Superior temporal gyrus (tissue), 1 donor: ENCODE measurements at regions not wholly inside any gene's neighbourhood (a gene's known extent, or its start where the extent isn't known, plus 50 kb on each side); places are given as distances from the start of the nearest gene placed in this dataset.
A peak's percentile ranks its signal among the peaks of the same experiment; 100 is the strongest.

Experiments
- DNase-seq: peaks from one replicate; pipeline ENCODE4 v3.0.0-alpha.2; 2016; ENCODE audit errors: extremely low spot score

- DNase-seq = no peak
These were observed 74.9 kb downstream of the MIAT start for GRCh38 chr22:26732284-26732683.

DNA sequence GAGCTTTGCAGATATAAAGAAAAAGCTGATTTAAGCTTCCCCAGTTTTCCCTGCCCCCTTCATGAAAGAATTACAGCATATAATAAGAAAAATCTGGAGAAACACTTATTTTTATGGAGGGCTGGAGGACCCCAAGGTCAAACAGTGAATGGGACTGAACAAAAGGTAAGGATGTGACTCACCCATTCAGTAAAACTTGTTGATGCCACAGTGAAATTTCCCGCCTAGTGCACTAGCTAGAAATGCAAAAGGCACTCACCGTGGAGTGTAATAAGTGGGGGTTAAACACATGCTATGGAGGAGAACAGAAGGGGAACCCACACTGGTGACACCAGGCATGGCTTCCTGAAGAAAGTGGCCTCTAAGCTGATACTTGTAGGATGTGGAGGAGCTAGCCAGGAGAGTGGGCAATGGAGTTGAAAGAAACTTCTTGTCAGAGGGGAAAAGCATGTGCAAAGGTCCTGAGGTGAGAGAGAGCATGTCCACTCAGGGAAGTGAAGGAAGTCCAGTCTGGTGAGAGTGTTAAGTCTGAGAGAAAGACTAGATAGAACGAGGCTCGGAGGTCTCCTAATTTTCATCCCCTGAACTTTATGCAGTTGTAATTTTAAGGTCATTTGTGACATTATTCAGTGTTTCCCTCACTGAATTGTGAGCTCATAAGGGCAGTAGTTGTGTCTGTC lies 77.1 kb downstream of the MIAT start:
- no peak for DNase-seq

- DNase-seq = no peak
These were observed 77.6 kb downstream of the MIAT start for GRCh38 chr22:26735019-26735409.

DNA sequence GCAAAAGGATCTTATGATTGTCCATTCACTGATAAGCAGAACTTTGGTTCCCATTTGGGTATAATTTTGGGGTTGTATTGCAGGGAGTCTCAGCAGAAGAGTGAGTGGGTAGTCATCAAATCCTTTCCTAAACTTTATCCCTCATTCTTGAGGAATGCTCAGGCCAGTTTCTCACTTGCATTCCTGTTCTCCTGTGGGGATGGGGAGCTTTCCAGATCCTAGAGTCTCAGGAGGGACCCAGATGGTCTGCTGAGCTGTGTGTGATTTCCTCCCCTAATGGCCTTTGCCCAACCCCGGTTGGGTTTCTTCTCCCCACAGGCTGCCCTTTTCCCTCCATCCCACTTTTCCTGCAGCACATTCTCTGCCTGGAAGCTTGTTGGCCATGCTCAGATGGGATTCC lies 79.9 kb downstream of the MIAT start:
- no peak for DNase-seq

DNA sequence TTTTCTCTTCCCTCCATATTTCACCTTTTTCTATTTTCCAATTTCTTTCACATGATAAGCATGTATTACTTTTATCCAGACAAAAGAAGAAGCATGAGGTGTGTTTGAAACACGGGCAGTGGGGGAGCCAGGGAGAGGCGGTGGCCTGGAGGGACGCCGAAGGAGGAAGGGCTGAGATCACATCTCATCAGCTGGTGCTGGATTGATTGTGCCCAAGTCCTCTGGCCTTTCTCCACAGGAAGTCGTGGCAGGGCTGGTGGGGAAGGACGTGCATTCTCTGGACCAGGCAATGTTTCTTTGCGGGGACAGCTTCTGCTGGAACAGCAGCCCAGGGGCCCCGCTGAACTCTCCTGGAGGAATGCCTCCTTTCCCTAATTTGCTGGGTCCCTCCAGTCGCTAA lies 82.9 kb downstream of the MIAT start:
- DNase-seq = no peak

- no peak for DNase-seq
These were observed 85.8 kb downstream of the MIAT start for GRCh38 chr22:26743149-26743548.

GRCh38 chr22:26744892-26745808 lies 87.8 kb downstream of the MIAT start:
- DNase-seq = no peak

DNA sequence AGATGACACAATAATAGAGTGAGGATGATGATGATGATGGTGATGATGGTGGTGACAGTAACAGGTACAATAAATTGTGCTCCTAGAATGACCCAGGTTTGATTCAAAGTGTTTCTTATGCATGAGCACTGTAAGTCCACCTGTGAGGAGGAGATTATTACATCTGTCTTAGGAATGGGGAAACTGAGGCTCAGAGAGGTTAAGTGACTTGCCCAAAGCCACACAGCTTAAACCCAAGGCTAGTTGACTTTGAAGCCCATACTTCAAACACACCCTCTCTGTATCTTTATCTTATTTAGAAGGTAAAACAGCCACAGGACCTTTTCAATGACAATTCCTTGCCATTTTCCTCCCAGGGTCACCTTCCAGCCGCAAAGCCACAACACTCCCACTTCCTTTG lies 88.9 kb downstream of the MIAT start:
- DNase-seq = no peak

DNA sequence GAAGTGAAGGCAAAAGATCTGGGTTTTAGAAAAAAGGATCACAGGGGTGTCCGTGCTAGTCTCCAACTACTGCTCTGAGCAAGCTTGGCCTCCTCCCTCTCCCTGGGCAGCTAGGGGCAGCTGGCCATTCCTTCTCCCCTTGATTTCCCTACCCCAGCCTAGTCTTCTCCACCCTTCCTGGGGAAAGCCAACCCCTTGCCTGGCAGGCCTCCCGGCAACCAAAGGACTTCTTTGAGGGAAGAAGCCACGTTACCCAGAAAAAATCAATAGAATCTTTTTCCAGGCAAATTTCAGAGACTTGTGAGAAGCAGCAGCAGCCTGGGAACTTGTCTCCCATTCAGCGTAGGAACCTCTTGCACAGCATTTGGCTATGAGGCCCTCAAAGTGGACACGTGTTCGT lies 91.5 kb downstream of the MIAT start:
- no peak for DNase-seq

GRCh38 chr22:26751217-26751616 lies 93.8 kb downstream of the MIAT start:
- no peak for DNase-seq

DNA sequence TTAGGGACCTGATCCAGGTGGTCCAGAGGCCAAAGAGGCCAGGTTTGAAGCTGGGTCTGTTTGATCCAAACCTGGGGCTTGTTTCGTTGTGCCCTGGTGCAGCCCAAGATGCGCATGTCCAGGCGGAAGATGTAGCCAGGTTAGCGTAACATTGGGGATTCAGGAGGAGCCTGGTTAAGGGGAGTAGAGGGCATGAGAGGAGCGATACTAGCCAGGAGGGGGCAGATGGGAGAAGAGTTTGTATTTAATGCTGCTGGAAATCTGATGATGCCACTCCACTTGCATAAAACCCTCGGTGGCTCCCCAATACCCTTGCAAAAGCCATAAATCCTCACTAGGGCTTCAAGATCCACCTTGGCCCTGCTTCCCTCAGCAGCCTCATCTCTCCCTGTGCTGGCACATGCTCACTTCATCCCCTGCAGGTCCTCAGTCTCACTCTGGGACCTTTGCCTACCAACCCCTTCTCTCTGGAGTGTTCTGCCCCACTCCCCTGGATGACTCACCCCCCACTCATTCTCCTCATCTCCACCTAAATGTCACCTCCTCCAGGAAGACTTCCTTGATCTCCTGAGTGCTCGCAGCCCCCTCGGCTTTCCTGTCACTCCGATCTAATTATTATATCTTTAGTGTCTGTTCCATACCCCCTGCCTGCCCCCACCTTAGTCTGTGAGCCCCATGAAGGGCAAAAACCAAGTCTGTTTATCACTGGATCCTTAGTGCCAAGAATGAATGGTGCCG lies 95.9 kb downstream of the MIAT start:
- DNase-seq = no peak

GRCh38 chr22:26756675-26757293 lies 99.4 kb downstream of the MIAT start:
- DNase-seq = peak; percentile 81

- no peak for DNase-seq
These were observed 100.1 kb downstream of the MIAT start for GRCh38 chr22:26757496-26757895.

DNA sequence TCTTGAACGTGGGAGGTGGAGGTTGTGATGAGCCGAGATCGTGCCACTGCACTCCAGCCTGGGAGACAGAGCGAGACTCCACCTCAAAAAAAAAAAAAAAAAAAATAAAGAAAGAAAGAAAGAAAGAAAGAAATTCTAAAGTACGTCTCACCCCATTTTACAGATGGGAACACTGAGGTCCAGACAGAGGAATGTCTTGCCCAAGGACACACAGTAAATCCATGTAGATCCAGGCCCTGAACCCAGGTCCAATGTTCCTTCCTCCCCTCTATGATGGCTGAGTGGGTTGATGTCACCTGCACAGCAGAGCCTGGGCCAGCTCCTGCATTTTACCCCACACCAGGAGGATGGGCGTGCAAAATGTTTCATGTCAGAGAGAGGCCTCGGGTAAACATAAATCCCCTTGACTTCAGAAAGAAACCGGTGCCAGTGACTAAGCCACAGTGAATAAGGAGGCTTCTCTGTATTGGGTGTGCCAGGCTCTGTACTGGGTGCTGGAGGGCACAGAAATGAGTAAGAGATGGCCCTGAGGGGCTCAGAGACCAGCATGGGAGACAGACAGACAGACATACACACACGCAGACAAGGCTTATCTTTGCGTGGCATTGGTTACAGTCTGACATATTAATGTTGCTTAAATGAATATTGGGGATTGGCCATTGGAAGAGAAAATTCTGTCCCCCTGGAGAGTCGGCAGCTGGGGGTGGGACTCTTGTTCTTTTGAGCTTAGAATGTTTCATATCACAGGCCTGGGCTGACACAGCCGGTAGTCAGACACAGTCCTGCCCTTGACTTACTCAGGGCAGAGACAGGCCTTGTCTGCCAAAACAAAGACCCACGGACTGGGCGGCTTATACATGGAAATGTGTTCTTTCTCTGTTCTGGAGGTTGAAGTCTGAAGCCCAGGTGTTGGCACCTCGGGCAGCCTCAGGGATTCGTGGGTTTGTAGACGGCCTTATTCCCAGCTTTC lies 105.4 kb downstream of the MIAT start:
- DNase-seq = no peak

GRCh38 chr22:26763633-26764361 lies 106.4 kb downstream of the MIAT start:
- peak; percentile 16 for DNase-seq

GRCh38 chr22:26766510-26767350 lies 109.3 kb downstream of the MIAT start:
- DNase-seq = no peak

GRCh38 chr22:26767351-26768155 lies 110.2 kb downstream of the MIAT start:
- peak; percentile 34 for DNase-seq

GRCh38 chr22:26768156-26768515 lies 110.7 kb downstream of the MIAT start:
- no peak for DNase-seq
